Colonic mucosa (tissue), 4 donors: ENCODE measurements at regions not wholly inside any gene's neighbourhood (a gene's known extent, or its start where the extent isn't known, plus 50 kb on each side); places are given as distances from the start of the nearest gene placed in this dataset.

Experiments used
- DNase-seq: peaks from one replicate; pipeline ENCODE4 v3.0.0-alpha.2; 2020
- H3K27ac ChIP-seq: fragments of 200-600 bp; one replicate; pipeline ENCODE4 v1.8.0; 2021
- H3K27me3 ChIP-seq: fragments of 200-600 bp; one replicate; pipeline ENCODE4 v1.8.0; 2021
- H3K36me3 ChIP-seq: fragments of 200-600 bp; one replicate; pipeline ENCODE4 v1.8.0; 2021
- H3K4me1 ChIP-seq: fragments of 200-600 bp; one replicate; pipeline ENCODE4 v1.8.0; 2021; ENCODE audit warnings: mild to moderate bottlenecking
- H3K4me3 ChIP-seq: fragments of 200-600 bp; one replicate; pipeline ENCODE4 v1.8.0; 2021
- H3K9ac ChIP-seq, 2 donors: one replicate each; pipeline ENCODE4 v1.7.0; 2013; ENCODE audit warnings: control low read depth in 2 of 2, low read depth in 2 of 2, low read length in 2 of 2
- H3K9me3 ChIP-seq: fragments of 200-600 bp; one replicate; pipeline ENCODE4 v1.8.0; 2021
- intact Hi-C: fragments of 100-400 bp; cut with DNase I; formaldehyde crosslinking; loops from one replicate; pipeline ENCODE4 v1.14.1; 2022
- TF ChIP-seq, protein P1 (sequence below): fragments of 200-600 bp; IDR thresholded peaks from one replicate; pipeline ENCODE4 v1.8.0; 2022; ENCODE audit warnings: antibody characterized with exemption, mild to moderate bottlenecking
- donor health status: healthy.
- donor health status: DM: no; HTN: no; CAD: no.
- donor health status: DM: no; HTN: no; CAD: no.

DNA sequence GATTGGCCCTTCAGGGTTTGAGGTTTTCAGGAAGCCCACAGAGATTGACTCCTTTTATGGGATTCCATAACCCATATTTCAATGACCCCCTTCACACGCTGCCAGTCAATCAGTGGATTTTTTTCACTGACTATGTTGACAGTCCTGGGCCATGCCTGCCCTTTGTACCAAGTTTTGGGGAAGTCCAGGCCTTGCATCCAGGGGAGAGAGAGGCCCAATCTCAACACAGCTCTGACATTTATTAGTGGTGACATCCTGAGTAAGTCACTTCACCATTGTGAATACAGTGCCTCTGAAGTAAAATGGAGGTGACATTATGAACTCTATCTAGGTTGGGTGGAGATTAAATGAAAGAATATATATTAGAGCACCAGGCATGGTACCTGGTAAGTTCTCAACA is 181.1 kb downstream of the NUFIP1 start:
- Histone ChIP-seq H3K27me3 (no peaks in the 10 kb centered on the region), H3K9me3 (no peaks in the 10 kb centered on the region), H3K4me3 (no peak overlapping the region), H3K27ac (no peak overlapping the region), H3K4me1 (no peaks in the 10 kb centered on the region), H3K36me3 (no peaks in the 10 kb centered on the region), H3K9ac (no peak overlapping the region)
- intact Hi-C loops, result no loop called here
- TF ChIP-seq, protein P1, sequence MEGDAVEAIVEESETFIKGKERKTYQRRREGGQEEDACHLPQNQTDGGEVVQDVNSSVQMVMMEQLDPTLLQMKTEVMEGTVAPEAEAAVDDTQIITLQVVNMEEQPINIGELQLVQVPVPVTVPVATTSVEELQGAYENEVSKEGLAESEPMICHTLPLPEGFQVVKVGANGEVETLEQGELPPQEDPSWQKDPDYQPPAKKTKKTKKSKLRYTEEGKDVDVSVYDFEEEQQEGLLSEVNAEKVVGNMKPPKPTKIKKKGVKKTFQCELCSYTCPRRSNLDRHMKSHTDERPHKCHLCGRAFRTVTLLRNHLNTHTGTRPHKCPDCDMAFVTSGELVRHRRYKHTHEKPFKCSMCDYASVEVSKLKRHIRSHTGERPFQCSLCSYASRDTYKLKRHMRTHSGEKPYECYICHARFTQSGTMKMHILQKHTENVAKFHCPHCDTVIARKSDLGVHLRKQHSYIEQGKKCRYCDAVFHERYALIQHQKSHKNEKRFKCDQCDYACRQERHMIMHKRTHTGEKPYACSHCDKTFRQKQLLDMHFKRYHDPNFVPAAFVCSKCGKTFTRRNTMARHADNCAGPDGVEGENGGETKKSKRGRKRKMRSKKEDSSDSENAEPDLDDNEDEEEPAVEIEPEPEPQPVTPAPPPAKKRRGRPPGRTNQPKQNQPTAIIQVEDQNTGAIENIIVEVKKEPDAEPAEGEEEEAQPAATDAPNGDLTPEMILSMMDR, result no peak
- DNase-seq, result no peak

DNA sequence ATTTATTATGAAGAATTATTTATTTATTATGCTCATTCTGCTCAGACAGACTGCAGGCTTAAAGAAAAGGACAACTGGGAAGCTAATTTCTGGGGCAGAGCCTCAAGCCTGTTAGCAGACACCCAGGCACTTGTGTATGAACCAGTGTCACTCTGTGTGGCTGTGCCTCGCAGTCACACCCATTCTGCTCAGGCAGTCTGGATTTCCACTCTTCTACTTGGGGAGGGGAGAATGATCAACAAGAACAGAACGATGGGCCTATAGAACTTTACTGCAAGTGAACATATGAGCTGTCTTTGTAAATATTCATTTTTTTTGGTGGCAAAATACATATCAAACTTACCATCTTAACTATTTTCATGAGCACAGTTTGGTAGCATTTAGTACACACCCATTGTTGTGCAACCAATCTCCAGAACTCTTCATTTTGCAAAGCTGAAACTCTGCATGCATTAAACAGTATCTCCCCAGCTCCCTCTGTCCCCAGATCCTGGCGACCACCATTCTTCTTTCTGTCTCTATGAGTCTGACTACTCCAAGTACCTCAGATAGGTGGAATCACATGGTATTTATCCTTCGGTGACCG is 181.7 kb downstream of the NUFIP1 start:
- Histone ChIP-seq H3K4me3 (no peak overlapping the region), H3K36me3 (no peaks in the 10 kb centered on the region), H3K9ac (no peak overlapping the region), H3K27me3 (no peaks in the 10 kb centered on the region), H3K27ac (no peak overlapping the region), H3K4me1 (no peaks in the 10 kb centered on the region), H3K9me3 (no peaks in the 10 kb centered on the region)
- intact Hi-C loops, result no loop called here
- TF ChIP-seq, protein P1, result no peak
- no peak for DNase-seq

DNA sequence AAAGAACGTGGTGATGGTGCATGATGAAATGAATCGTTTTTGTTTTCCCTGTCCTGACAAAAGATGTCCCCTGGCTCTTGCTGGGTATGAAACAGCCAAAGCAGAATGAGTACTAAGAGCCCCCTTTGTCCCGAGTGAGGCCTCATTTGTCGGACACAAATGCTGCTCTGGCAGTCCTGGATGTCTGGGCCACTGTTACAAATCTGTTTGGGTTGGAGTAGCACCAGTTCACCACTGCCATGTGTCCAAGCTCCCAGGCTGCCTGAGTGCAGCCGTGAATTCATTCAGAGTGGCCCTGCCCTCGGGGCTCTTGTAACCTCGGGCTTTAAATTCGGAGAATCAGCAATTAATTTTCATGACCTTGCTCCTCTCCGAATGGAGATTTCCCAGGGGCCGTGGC is 182.4 kb downstream of the NUFIP1 start:
- no peaks in the 10 kb centered on the region for H3K4me1 ChIP-seq
- no peak overlapping the region for H3K4me3 ChIP-seq
- TF ChIP-seq, protein P1, result no peak
- H3K27ac ChIP-seq, result no peak overlapping the region
- H3K27me3 ChIP-seq, result no peaks in the 10 kb centered on the region
- no peak overlapping the region for H3K9ac ChIP-seq
- no peaks in the 10 kb centered on the region for H3K9me3 ChIP-seq
- intact Hi-C loops, result no loop called here
- no peak for DNase-seq
- no peaks in the 10 kb centered on the region for H3K36me3 ChIP-seq

DNA sequence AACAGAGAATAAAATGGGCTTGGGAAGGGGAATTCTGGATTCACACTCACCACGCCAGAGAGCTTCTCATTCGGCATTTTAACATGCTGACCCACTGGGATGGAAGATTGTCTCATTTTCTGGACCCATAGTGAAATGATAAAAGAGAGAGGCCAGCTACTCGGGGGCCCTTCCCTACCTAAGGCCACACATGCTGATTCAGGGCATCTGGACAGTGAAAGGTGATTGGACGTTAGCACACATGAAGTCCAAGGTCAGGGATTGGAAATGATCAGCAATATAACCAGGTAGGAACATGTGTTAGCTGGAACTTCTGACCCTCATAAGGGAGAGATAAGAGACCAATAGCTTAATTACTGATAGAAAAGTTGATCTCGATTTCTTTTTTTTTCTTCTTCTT is 183.7 kb downstream of the NUFIP1 start:
- intact Hi-C loops, result no loop called here
- DNase-seq, result no peak

DNA sequence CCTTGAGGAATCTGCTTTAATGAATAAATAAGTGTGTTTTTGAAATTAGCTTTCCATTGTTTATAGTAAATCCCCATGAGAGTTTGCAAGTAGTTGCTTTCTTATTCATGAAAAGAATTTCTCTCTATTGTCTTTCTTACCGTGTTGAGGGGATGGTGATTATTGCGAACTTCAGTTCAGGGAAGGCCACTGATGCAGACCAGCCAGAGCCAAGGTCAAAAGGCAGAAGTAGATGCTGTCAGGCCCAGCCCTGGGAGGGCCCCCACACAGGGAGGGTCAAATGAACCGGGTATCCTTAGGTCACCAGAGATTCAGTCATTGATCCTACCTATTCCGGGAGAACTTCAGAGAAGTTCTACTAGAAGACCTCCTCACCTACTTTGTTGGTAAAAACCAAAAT is 185.9 kb downstream of the NUFIP1 start:
- no peak for DNase-seq
- TF ChIP-seq, protein P1, result no peak
- Histone ChIP-seq H3K27me3 (no peaks in the 10 kb centered on the region), H3K27ac (no peak overlapping the region), H3K4me3 (no peak overlapping the region), H3K9ac (no peak overlapping the region), H3K36me3 (no peaks in the 10 kb centered on the region), H3K9me3 (no peaks in the 10 kb centered on the region), H3K4me1 (no peaks in the 10 kb centered on the region)
- intact Hi-C loops, result no loop called here

More for the DNA sequence above, 183.7 kb downstream of the NUFIP1 start:
- TF ChIP-seq, protein P1, result no peak
- Histone ChIP-seq H3K9ac (no peak overlapping the region), H3K9me3 (no peaks in the 10 kb centered on the region), H3K36me3 (no peaks in the 10 kb centered on the region), H3K4me3 (no peak overlapping the region), H3K4me1 (no peaks in the 10 kb centered on the region), H3K27ac (no peak overlapping the region), H3K27me3 (no peaks in the 10 kb centered on the region)
